ENCODE measurements at regions not wholly inside any gene's neighbourhood (a gene's known extent, or its start where the extent isn't known, plus 50 kb on each side); places are given as distances from the start of the nearest gene placed in this dataset.

DNA sequence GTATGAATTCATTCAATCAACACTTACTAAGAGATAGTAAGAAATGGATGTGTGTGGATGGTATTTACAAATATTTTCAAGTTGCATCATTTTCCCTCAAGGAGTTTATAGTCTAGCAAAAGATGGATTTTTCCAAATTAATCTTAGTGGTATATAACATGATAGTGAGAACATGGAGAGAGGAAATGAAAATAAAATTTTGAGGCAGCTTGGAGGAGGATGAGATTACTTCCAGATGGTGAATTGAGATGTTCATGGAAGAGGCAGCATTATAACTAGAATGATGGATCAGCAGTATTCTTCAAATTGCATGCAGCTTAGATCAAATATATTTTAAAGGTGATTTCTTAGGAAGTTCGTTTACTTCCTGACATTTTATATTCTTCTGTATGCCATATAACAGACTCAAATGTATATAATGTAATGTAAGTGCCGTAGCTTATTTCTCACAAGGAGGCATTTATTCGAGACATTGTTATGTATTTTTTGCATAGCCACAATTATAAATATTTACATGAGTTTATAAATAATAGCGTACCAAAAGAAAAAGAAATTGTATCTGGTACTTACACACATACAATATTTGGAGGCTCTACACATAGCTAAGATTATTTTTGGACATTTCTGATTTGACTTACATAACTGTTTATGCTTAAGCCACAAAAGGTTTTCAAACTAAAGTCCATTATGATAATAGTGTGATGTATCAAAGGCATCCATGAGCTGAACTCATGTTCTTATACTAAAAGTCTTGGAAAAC is 439.4 kb downstream of the SPRY1 start:
- ChIA-PET CTCF (interaction anchor here (0.9 to 1.3 kb wide), 2 partner anchors 16 to 272 kb away, joined by 3 to 7 read pairs; no protein-coding TSS in a partner anchor), POLR2A (no interaction called here)
- H3K4me3 ChIP-seq (ENCODE audit: low read depth, low read length) = no peak overlapping the region
- DNase-seq (ENCODE audit: low read depth, low spot score) = no peak
- TF ChIP-seq, protein P1, sequence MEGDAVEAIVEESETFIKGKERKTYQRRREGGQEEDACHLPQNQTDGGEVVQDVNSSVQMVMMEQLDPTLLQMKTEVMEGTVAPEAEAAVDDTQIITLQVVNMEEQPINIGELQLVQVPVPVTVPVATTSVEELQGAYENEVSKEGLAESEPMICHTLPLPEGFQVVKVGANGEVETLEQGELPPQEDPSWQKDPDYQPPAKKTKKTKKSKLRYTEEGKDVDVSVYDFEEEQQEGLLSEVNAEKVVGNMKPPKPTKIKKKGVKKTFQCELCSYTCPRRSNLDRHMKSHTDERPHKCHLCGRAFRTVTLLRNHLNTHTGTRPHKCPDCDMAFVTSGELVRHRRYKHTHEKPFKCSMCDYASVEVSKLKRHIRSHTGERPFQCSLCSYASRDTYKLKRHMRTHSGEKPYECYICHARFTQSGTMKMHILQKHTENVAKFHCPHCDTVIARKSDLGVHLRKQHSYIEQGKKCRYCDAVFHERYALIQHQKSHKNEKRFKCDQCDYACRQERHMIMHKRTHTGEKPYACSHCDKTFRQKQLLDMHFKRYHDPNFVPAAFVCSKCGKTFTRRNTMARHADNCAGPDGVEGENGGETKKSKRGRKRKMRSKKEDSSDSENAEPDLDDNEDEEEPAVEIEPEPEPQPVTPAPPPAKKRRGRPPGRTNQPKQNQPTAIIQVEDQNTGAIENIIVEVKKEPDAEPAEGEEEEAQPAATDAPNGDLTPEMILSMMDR (IDR thresholded peaks at IDR 0.05; ENCODE audit: insufficient read depth, low read length, missing control alignments) = no peak

- no peak overlapping the region for H3K4me3 ChIP-seq (ENCODE audit: low read depth, low read length)
- no peak for DNase-seq (ENCODE audit: low read depth, low spot score)
- POLR2A ChIA-PET = no interaction called here
- CTCF ChIA-PET = interaction anchor here (1.3 kb wide), 1 partner anchor 15 kb away, joined by 7 read pairs; no protein-coding TSS in a partner anchor
- TF ChIP-seq, protein P1 (IDR thresholded peaks at IDR 0.05; ENCODE audit: insufficient read depth, low read length, missing control alignments) = no peak
These were observed 440.4 kb downstream of the SPRY1 start for GRCh38 chr4:123836851-123837595.

- H3K4me3 ChIP-seq (ENCODE audit: low read depth, low read length) = no peak overlapping the region
- ChIA-PET POLR2A (no interaction called here), CTCF (no interaction called here)
- TF ChIP-seq, protein P1 (IDR thresholded peaks at IDR 0.05; ENCODE audit: insufficient read depth, low read length, missing control alignments) = no peak
- DNase-seq (ENCODE audit: low read depth, low spot score) = no peak
These were observed 441.9 kb downstream of the SPRY1 start for GRCh38 chr4:123838474-123838873.

DNA sequence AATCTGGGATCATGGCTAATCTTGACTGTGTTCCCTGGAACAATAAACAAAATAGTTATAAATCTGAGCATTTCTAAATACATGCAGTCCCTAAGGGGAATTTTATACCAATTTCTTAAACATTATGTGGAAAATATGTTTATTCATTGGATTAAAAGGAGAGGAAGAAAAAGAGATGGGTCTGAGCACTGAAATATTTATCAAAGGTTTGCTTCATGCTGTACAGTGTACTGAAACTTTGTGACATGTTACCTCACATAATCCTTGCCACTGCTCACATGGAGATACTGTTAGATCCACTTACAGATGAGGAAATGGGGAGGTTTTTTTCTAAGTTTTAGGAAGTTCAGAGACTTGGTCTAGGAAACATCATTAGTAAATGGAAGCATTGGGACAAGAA is 443.6 kb downstream of the SPRY1 start:
- H3K4me3 ChIP-seq (ENCODE audit: low read depth, low read length) = no peak overlapping the region
- TF ChIP-seq, protein P1 (IDR thresholded peaks at IDR 0.05; ENCODE audit: insufficient read depth, low read length, missing control alignments) = no peak
- CTCF ChIA-PET = no interaction called here
- DNase-seq (ENCODE audit: low read depth, low spot score) = no peak
- POLR2A ChIA-PET = no interaction called here

GRCh38 chr4:123841447-123842121 is 445.0 kb downstream of the SPRY1 start:
- DNase-seq (ENCODE audit: low read depth, low spot score) = no peak
- POLR2A ChIA-PET = no interaction called here
- H3K4me3 ChIP-seq (ENCODE audit: low read depth, low read length) = no peak overlapping the region
- TF ChIP-seq, protein P1 (IDR thresholded peaks at IDR 0.05; ENCODE audit: insufficient read depth, low read length, missing control alignments) = no peak
- CTCF ChIA-PET = no interaction called here

DNA sequence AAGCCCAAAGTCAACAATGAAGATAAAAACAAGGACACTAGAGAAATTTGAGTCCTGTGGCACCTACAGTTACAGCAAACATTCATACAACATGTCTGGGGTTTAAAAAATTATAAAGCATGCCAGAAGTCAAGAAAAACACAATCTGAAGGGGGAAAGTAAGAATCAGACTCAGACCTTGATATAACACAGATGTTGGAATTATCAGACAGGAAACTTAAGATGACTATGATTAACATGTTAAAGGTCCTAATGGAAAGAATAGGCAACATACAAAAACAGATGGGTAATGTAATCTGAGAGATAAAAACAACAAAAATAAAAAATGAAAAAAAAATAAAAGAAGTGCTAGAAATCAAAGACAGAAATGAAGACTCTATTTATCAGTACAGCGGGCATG is 446.5 kb downstream of the SPRY1 start:
- TF ChIP-seq, protein P1 (IDR thresholded peaks at IDR 0.05; ENCODE audit: insufficient read depth, low read length, missing control alignments) = no peak
- ChIA-PET POLR2A (no interaction called here), CTCF (no interaction called here)
- no peak for DNase-seq (ENCODE audit: low read depth, low spot score)
- no peak overlapping the region for H3K4me3 ChIP-seq (ENCODE audit: low read depth, low read length)
